Common myeloid progenitor, CD34-positive (primary cell): ENCODE measurements at regions not wholly inside any gene's neighbourhood (a gene's known extent, or its start where the extent isn't known, plus 50 kb on each side); places are given as distances from the start of the nearest gene placed in this dataset.

Experiments
- CTCF ChIA-PET: fragments of 350-600 bp; sonication (Branson Sonifier 250); formaldehyde crosslinking; loops from one replicate; lab custom pipeline; 2021; ENCODE audit warnings: antibody characterized with exemption; lab: Charles Lee
- POLR2A ChIA-PET: fragments of 350-600 bp; sonication (Branson Sonifier 250); formaldehyde crosslinking; loops from one replicate; lab custom pipeline; 2021; ENCODE audit warnings: antibody characterized with exemption; lab: Charles Lee
- DNase-seq, 3 donors: peaks; one replicate each; pipeline versions ENCODE4 v3.0.0 to v3.0.0-alpha.2; 2013
- H3K27ac ChIP-seq, 2 experiments: 1 replicate in 1 of 2; 2 replicates in 1 of 2; pipeline ENCODE4 v1.7.0; 2013; ENCODE audit warnings: inconsistent platforms in 2 of 2, low read length in 2 of 2, mild to moderate bottlenecking in 2 of 2, low read depth in 1 of 2, moderate library complexity in 1 of 2; ENCODE audit not compliant: severe bottlenecking in 2 of 2, insufficient read depth in 1 of 2, poor library complexity in 1 of 2
- H3K27me3 ChIP-seq, 5 experiments: replicated peaks in 2 of 5; 1 replicate in 3 of 5; 2 replicates in 2 of 5; pipeline versions ENCODE4 v1.6.1 to v1.7.0; 2013; ENCODE audit warnings: low read length in 4 of 5, mild to moderate bottlenecking in 2 of 5, moderate library complexity in 2 of 5, inconsistent platforms in 1 of 5; ENCODE audit not compliant: insufficient read depth in 5 of 5, control insufficient read depth in 4 of 5
- H3K36me3 ChIP-seq, 4 experiments: 1 replicate in 2 of 4; 2 replicates in 2 of 4; pipeline versions ENCODE4 v1.6.1 to v1.7.0; 2013; ENCODE audit warnings: low read length in 3 of 4, control low read depth in 1 of 4, mild to moderate bottlenecking in 1 of 4; ENCODE audit not compliant: control insufficient read depth in 4 of 4, insufficient read depth in 4 of 4
- H3K4me1 ChIP-seq, 4 experiments: 1 replicate in 3 of 4; 2 replicates in 1 of 4; pipeline versions ENCODE4 v1.6.1 to v1.7.1; 2013; ENCODE audit warnings: low read length in 3 of 4, mild to moderate bottlenecking in 3 of 4, control low read depth in 1 of 4, inconsistent platforms in 1 of 4, moderate library complexity in 1 of 4; ENCODE audit not compliant: control insufficient read depth in 4 of 4, insufficient read depth in 4 of 4; ENCODE audit errors: control extremely low read depth in 1 of 4
- H3K4me3 ChIP-seq, 7 experiments: 1 replicate in 4 of 7; 2 replicates in 3 of 7; pipeline versions ENCODE4 v1.5.1 to v1.7.0; 2013; ENCODE audit warnings: mild to moderate bottlenecking in 7 of 7, low read length in 6 of 7, moderate library complexity in 6 of 7, inconsistent platforms in 2 of 7, low read depth in 2 of 7, control low read depth in 1 of 7; ENCODE audit not compliant: insufficient read depth in 4 of 7, control insufficient read depth in 1 of 7; ENCODE audit errors: extremely low read depth in 1 of 7
- H3K9me3 ChIP-seq, 5 experiments: 1 replicate in 4 of 5; 2 replicates in 1 of 5; pipeline versions ENCODE4 v1.6.1 to v1.7.1; 2013; ENCODE audit warnings: low read length in 4 of 5, mild to moderate bottlenecking in 2 of 5, inconsistent platforms in 1 of 5, low read depth in 1 of 5, moderate library complexity in 1 of 5; ENCODE audit not compliant: control insufficient read depth in 4 of 5, insufficient read depth in 2 of 5; ENCODE audit errors: control extremely low read depth in 1 of 5
- whole genome bisulfite sequencing: methylation state at CpG from one replicate; pipeline ENCODE4 v1.1.5; 2013; ENCODE audit not compliant: insufficient coverage; 5-methylcytosine and 5-hydroxymethylcytosine counted together

DNA sequence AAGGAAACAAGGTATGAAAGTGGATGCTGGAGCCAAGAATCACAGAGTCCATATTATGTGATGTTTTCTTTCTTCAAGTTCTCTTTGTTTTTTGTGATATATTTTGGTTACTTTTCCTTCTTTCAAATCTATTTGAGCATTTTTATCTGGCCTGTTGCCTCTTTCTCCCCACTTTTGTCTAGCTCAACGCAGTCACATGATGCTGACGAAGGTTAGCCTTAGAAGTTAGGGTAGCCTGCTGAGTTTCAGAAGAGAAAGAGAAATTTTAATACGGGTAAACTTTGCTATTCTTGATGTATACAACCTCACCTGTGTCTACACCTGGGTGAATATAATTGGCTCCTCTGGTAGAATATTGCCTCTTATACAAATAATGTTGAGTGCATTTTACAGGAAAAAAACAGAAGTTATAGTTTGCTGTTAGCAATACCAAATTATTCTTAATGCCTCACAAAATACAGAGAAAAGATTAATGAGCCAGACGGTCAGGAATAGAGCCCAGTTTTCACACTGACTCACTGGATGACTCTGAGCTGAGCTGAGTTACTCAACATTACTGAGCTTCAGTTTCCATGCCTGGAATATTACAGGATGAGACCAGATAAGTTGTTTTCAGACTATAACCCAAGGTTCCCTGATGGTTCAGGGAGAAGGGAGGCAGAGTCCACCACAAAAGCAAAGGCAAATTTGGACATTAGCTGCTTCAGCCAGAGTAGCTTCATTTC lies 161.6 kb upstream of the BDNF start:
- 38% methylated on average over 1 of the region's 4 CpGs for WGBS
- peaks cover 0 to 4% (median 0%) of the 10 kb centered on the region in 5 experiments for H3K27me3 ChIP-seq
- H3K4me1 ChIP-seq = no peaks in the 10 kb centered on the region
- no peak overlapping the region for H3K27ac ChIP-seq
- ChIA-PET POLR2A (no interaction called here), CTCF (no interaction called here)
- no peaks in the 10 kb centered on the region for H3K36me3 ChIP-seq
- DNase-seq = no peak
- H3K9me3 ChIP-seq = peaks cover 0 to 2% (median 0%) of the 10 kb centered on the region in 5 experiments
- no peak overlapping the region for H3K4me3 ChIP-seq

DNA sequence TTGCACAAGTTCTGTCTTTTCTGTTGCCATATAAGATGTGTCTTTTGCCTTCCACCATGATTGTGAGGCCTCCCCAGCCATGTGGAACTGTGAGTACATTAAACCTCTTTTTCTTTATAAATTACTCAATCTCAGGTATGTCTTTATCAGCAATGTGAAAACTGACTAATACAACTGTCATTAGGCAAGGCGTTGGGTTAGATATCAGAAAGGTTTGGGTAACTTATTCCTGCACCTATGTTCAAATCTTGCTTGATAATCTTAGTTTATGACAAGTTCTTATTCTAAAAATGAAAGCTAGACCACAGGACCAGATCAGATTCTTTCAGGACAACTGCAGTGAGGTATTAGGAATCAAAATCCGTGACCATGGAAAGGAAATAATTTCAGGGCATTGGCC lies 160.6 kb upstream of the BDNF start:
- H3K36me3 ChIP-seq = no peaks in the 10 kb centered on the region
- ChIA-PET CTCF (no interaction called here), POLR2A (no interaction called here)
- no peak overlapping the region for H3K27ac ChIP-seq
- 100% methylated on average over 1 of the region's 2 CpGs for WGBS
- H3K9me3 ChIP-seq = peaks cover 0 to 2% (median 0%) of the 10 kb centered on the region in 5 experiments
- H3K27me3 ChIP-seq = peaks cover 0 to 4% (median 0%) of the 10 kb centered on the region in 5 experiments
- no peak for DNase-seq
- no peaks in the 10 kb centered on the region for H3K4me1 ChIP-seq
- H3K4me3 ChIP-seq = no peak overlapping the region

DNA sequence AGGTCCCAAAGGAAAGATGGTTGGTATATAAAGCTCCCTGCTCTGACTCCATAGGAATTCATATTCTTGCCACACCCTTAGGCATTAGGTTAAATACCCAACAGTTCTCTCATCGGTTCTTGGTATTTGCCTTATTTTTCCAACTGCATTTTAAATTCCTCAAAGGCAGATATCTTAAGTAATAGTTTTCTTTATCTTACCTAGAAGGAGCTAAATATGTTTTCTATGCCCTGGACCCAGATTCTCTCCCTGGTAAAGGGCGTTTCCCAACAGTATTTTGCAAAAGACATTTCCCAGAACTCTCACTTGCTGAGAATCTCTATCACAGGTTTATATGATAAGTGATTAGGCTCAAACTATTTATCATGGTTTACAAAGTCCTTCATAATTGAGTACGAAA lies 158.6 kb upstream of the BDNF start:
- CTCF ChIA-PET = no interaction called here
- H3K36me3 ChIP-seq = no peaks in the 10 kb centered on the region
- no peak overlapping the region for H3K4me3 ChIP-seq
- no peaks in the 10 kb centered on the region for H3K4me1 ChIP-seq
- POLR2A ChIA-PET = no interaction called here
- no peak for DNase-seq
- no CpG with 5 or more reads among the region's 3 CpGs for WGBS
- no peaks in the 10 kb centered on the region for H3K9me3 ChIP-seq
- H3K27ac ChIP-seq = no peak overlapping the region
- H3K27me3 ChIP-seq = peaks cover 0 to 4% (median 0%) of the 10 kb centered on the region in 5 experiments

DNA sequence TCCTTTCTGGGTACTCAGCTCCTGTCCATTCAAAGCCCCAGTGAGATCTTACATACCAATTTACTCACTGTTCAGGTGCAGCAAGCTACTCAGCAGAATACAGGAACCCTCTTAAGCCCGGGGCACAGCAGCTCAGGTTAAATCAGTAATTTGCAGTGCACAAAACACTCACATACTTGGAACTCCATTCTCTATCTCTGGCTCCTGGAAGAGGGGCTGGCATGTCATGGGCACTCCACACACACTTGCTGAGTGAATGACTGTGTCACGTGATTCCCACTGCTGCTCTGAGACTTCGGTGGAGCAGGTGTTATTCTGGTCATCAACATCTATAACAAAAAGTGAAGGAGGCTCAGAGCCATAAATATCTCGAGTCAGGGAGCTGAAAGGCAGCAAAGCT lies 157.3 kb upstream of the BDNF start:
- POLR2A ChIA-PET = no interaction called here

DNA sequence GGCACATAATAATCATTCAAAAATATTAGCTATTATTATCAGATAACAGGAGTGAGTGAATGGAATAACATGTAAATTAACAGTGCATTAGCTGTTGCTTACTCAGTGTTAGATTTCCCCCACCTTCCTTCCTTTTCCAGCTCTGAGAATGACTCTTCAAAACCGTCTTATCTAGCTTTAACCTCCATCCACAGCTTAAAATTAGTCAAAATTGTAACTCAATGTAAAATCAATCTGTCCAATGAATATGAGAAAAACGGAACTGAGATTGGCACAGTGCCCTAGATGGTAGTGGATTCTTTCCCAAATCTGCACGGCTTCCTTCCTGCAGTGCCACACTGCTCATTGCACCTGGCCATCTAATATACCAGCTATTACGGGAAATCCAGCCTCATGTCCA lies 156.8 kb upstream of the BDNF start:
- Histone ChIP-seq H3K36me3 (no peaks in the 10 kb centered on the region), H3K27me3 (peaks cover 0 to 4% (median 0%) of the 10 kb centered on the region in 5 experiments), H3K4me1 (no peaks in the 10 kb centered on the region), H3K4me3 (no peak overlapping the region), H3K9me3 (no peaks in the 10 kb centered on the region), H3K27ac (no peak overlapping the region)
- POLR2A ChIA-PET = no interaction called here
- CTCF ChIA-PET = interaction anchor here (0.7 to 1.5 kb wide), 3 partner anchors 9 to 18 kb away, joined by 3 to 5 read pairs (median 3); no protein-coding TSS in a partner anchor
- DNase-seq = peak in 1 of 3 donors; percentile 13
- WGBS = 75% methylated on average over 2 of the region's 4 CpGs

More for the DNA sequence above, 157.3 kb upstream of the BDNF start:
- CTCF ChIA-PET = interaction anchor here (1.5 kb wide), 1 partner anchor 16 kb away, joined by 5 read pairs; no protein-coding TSS in a partner anchor
- Histone ChIP-seq H3K27me3 (peaks cover 0 to 4% (median 0%) of the 10 kb centered on the region in 5 experiments), H3K27ac (no peak overlapping the region), H3K4me1 (no peaks in the 10 kb centered on the region), H3K4me3 (no peak overlapping the region), H3K9me3 (no peaks in the 10 kb centered on the region), H3K36me3 (no peaks in the 10 kb centered on the region)
- no peak for DNase-seq
- 83% methylated on average over 4 of the region's 4 CpGs for WGBS

DNA sequence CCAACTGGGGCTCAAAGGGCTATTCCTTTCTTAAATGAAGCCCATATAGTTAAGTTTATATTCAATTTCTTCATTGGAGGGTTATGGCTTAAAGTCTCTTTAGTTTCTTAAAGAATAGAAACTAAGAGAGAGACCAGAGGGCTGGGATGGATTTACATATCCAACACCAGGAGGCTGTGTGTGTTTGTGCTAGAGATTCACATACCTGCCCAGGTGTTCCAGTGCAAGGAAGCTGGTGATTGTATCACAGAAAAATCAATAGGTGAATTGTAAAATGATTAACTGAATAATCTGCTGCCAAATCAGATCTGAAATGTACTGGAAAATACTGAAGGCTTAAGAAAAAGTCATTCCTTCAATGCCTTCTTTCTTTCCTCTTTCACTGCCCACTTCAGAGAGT lies 148.2 kb upstream of the BDNF start:
- POLR2A ChIA-PET = no interaction called here
- H3K4me1 ChIP-seq = no peaks in the 10 kb centered on the region

DNA sequence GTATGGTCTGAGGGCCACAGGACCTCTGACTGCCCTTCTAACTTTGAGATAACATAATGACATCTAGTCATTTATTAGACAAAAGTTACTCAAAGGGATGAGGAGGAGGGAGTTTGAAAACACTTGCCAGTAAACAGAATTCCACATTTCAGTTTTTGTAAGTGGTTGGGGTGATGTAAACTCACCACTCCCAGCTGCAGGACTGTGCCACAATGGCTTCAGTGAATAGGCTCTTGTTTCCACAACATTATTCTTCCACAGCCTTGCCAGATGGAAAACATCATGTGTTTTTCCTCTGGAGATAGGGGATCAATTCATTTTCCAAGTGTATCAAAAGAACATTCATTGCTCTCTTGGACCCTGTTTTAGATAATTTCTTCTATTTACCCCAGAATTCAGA lies 147.2 kb upstream of the BDNF start:
- Histone ChIP-seq H3K27me3 (no peaks in the 10 kb centered on the region), H3K27ac (no peak overlapping the region), H3K4me1 (no peaks in the 10 kb centered on the region), H3K36me3 (no peaks in the 10 kb centered on the region), H3K4me3 (no peak overlapping the region), H3K9me3 (peaks cover 0 to 3% (median 0%) of the 10 kb centered on the region in 5 experiments)
- no peak for DNase-seq
- ChIA-PET POLR2A (no interaction called here), CTCF (no interaction called here)

More for the DNA sequence above, 148.2 kb upstream of the BDNF start:
- Histone ChIP-seq H3K9me3 (peaks cover 0 to 3% (median 0%) of the 10 kb centered on the region in 5 experiments), H3K27ac (no peak overlapping the region), H3K36me3 (no peaks in the 10 kb centered on the region), H3K27me3 (no peaks in the 10 kb centered on the region), H3K4me3 (no peak overlapping the region)
- CTCF ChIA-PET = no interaction called here
- DNase-seq = no peak
